HG03565 (cell line): ENCODE measurements at regions not wholly inside any gene's neighbourhood (a gene's known extent, or its start where the extent isn't known, plus 50 kb on each side); places are given as distances from the start of the nearest gene placed in this dataset.

ENCODE experiments used
- ATAC-seq: cut with Tn5 transposase; IDR thresholded peaks from one replicate; pipeline ENCODE4 v1.9.1; 2021; ENCODE audit warnings: mild to moderate bottlenecking, moderate library complexity; ENCODE audit not compliant: unreplicated experiment

DNA sequence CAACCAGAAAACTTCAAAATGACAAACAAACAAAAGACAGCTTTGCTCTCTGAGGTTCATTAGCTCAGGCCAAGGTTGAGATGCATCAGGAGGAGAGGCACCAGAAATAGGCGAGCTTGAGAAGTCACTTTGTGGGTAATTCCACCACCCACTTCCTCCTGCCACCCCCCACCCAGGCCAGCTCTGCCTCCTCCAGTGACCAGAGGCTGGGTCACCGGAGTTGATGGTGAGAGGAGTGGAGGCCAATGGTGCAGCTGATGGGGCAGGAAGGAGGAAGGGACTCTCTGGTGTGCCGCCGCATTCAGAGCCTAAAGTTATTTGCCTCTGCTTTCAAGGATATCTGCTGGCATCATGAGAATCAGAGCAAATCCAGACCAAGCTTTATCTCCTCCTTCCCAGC is 73.8 kb upstream of the ASTN2 start:
- ATAC-seq = no peak

GRCh38 chr9:117487555-117488175 is 72.8 kb upstream of the ASTN2 start:
- ATAC-seq = peak; percentile 94

- no peak for ATAC-seq
These were observed 71.6 kb upstream of the ASTN2 start for GRCh38 chr9:117486426-117486825.

DNA sequence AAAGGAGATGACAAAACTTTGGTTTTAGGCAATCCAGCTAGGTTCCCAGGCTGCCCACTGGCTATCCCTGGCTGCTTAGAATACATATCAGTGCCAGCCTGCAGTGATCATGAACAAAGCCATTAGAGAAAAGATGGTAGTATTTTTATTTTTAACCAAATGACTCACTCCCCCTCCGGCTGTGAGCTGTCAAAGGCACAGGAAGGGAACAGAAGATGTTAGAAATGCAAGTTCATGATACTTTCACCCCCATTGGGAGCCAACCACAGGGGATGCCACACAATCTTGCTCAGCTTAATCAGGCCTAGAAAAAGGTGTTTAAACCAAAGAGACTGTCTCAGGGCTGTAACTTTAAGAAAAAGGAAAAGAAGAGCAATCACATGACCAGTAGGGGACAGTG is 70.3 kb upstream of the ASTN2 start:
- ATAC-seq = no peak

DNA sequence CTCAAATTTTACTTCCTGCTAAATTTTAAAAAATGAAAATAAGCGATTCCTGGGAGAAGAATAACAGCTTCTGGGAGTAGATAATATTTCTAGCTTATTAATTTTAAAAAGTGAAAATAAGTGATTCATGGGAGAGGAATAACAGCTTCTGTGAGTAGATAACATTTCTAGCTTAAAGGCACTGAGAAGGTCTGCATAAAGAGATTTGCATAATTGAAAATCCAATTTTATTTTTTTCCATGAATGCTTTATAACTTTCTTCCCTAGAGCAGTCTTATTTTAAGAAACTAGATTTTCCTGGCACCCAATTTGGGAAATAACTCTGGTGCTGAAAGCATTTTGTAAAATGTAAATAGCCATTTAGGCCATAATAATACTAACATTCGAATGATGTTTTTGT is 65.9 kb upstream of the ASTN2 start:
- no peak for ATAC-seq

- ATAC-seq = no peak
These were observed 65.4 kb upstream of the ASTN2 start for GRCh38 chr9:117480253-117480652.

DNA sequence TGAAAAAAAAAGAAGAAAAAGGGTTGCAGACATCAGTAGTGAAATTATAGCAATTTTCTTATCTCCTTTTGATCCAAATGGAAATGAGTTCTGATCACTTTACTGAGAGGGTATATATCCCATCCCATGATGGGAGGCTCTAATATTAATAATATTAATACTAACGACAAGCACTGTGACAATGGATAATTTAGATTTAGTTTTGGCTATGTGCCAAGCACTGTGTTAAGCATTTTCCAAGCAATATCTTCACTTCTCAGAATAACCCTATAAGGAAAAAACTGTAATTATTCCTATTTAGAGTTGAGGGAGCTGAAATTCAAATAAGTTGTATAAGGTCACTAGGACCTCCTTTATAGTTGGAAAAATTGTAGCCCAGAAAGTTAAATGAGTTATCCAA is 58.4 kb upstream of the ASTN2 start:
- ATAC-seq = no peak

GRCh38 chr9:117470902-117471301 is 56.0 kb upstream of the ASTN2 start:
- no peak for ATAC-seq

DNA sequence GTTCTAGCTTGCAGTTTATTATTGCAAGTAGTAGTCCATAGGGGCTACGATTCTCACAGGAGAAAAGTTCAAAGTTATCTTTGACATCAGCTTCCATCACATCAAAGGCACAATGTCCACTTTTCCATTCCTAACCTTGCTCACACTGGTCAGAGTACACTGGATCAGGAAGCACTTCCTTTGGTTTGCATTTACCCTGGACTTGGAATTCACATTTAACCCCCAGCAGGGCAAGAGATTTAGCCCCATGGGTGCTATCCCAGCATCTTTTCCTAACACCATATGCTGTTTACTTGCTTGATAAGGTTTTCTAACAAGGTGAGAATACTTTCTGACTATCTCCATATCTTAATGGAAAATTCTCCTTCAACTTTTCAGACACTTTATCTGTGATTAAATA is 55.6 kb upstream of the ASTN2 start:
- ATAC-seq = no peak

GRCh38 chr9:117466111-117466510 is 51.3 kb upstream of the ASTN2 start:
- ATAC-seq = no peak

- ATAC-seq = no peak
These were observed 50.8 kb upstream of the ASTN2 start for GRCh38 chr9:117465706-117466105.

GRCh38 chr9:117464941-117465616 is 50.2 kb upstream of the ASTN2 start:
- ATAC-seq = no peak
